ENCODE measurements at regions not wholly inside any gene's neighbourhood (a gene's known extent, or its start where the extent isn't known, plus 50 kb on each side); places are given as distances from the start of the nearest gene placed in this dataset.
"Not testable (repeated sequence)": the region's sequence is repeated elsewhere in the genome, so short reads cannot be mapped to it uniquely, and the experiment has no call there.

GRCh38 chr5:72702105-72702504 lies 114.4 kb upstream of the TNPO1 start:
- TF ChIP-seq CTCF (conservative IDR thresholded peaks at IDR 0.05); ZFX (IDR thresholded peaks at IDR 0.05): not testable (repeated sequence)

Measured in C4-2B (cell line).